GM18517 (cell line): ENCODE measurements at regions not wholly inside any gene's neighbourhood (a gene's known extent, or its start where the extent isn't known, plus 50 kb on each side); places are given as distances from the start of the nearest gene placed in this dataset.

ENCODE experiments used
- ATAC-seq: cut with Tn5 transposase; IDR thresholded peaks from one replicate; pipeline ENCODE4 v1.9.1; 2021; ENCODE audit warnings: mild to moderate bottlenecking, moderate library complexity; ENCODE audit not compliant: unreplicated experiment

DNA sequence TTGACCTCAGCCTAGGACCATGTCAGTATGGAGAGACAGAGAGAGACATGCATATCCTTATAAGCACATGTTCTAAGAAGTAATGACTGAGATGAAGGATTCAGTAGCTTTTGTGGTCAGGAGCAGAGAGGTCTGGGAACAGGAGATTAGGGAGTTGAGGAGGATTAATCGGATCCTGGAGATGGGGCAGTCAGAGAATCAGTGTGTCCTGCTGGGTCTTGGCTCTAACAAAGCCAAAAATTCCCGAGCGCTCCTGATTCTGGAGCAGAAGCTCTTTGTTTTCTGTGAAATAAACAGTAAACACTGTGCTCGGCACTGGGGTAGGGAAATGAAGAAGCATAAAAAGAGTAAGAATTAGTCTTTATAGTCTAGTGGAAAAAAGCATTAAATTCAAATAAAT lies 520.0 kb upstream of the CLINT1 start:
- ATAC-seq: no peak

GRCh38 chr5:158376679-158377078 lies 517.7 kb upstream of the CLINT1 start:
- ATAC-seq: no peak

DNA sequence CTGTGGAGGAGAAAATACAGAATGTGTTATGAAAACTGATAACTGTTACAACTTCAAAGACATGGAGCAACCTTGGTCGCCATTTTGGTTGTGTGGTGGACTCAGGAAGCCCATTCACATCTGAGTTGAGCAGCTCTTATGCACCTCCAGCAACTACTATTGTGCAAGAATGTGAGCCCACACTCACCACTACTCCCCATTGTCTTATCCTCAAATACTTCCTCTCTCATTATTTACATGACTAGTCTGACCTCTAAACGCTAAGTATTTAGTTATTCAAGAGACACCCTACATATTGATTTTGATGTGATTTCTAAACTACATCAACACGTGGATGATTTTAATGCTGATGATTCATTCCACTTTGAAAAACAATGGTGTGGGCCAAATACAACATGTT lies 516.6 kb upstream of the CLINT1 start:
- ATAC-seq: no peak

DNA sequence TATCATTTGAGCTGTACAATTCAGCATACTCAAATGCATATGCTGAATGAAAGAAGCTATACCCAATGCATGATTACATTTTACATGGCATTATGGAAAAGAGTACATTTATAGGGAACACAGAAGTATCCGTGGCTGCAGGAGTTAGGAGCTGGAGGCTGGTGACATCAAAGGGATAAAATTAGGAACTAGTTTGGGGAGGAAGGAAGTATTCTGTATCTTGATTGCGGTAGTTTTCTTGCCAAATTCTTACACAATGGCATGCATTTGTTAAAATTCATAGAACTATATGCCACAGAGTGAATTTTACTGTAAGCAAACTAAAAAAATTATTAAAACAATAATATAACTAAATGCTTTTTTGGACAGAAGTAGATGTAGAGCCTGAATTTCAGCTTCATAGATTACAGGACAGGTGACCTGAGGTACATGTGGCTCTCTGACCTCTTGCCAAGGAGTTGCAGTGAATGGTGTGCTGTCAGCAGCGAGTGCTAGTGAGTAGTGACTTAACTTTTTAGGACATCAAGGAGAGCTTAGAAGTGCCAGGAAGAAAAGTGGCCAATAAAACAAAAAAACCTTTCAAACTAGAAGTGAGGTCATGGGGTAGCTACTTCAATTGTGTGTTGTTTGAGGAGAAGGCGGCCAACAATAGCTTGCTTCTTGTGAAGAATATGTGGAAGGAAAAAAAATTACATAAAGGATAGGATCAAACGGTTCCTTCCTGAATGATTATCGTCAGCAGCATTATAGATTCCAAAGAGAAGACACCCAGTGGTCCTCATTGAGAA lies 514.9 kb upstream of the CLINT1 start:
- no peak for ATAC-seq

- no peak for ATAC-seq
These were observed 510.3 kb upstream of the CLINT1 start for GRCh38 chr5:158369241-158369640.

DNA sequence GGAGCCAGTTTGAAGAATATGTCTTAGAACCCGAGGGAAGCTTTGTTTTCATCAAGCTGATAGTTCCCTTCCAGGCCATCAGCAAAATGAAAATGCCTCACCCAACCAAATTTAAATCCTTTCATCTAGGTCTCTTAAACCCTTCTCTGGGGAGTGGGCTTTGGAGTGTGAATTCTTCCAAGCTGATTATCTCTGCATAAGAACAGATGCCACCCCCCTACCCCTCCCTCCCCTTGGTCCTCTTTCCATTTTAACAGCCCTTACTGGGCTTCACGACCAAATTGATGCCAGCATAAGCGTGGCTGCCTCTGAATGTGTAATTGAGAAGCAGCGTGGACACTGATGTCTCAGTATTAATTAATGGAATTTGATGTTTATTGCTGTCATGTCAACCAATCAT lies 509.7 kb upstream of the CLINT1 start:
- no peak for ATAC-seq

GRCh38 chr5:158364367-158364766 lies 505.4 kb upstream of the CLINT1 start:
- ATAC-seq: no peak

- ATAC-seq: no peak
These were observed 496.0 kb upstream of the CLINT1 start for GRCh38 chr5:158354958-158355357.

DNA sequence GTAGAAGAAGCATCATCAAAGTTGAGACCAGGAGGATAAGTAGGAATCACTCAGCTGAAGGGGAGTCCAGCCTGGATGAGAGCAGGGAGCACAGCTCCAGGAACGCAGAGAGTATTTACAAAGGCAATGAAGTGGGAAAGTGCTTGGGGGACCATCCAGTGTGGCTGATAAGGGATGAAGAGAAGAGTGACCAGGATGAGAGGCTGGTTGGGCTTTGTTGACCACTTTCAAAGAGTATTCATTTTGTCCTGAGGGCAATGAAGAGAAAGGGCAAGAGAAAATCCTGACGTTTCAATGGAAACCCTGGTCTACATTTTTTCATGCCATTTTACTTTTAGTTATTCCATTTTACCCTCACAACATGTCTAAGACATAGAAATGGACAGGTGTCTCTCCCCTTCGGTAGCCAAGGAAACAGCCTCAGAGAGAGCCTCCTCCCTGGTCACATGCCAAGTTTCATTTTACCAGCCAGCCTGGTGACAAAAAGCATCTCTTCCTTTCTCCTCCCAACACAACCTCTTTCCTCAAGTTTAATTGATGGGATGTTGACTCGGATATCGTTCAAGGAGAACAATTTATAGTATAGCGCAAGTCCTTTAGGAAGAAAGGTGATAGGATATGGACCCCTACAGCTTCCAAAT lies 492.7 kb upstream of the CLINT1 start:
- ATAC-seq: no peak

DNA sequence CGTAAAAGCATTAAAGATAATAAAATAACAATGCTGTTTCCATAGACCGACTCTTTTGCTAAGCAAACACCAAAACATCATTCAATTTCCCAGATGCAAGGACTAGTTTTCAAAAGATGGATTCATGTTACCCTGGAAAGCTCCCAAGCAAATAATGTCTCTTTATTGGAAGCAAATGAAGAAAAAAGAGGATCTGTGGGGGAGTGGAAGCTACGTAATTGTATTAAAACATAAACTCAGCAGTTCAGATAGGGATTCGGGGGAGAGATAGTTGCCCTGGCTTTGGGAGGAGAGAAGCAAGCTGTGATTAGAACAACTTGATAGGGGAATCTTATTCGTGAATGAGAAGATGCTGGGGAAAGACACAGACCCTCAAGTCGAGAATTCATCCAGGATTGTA lies 491.0 kb upstream of the CLINT1 start:
- no peak for ATAC-seq

DNA sequence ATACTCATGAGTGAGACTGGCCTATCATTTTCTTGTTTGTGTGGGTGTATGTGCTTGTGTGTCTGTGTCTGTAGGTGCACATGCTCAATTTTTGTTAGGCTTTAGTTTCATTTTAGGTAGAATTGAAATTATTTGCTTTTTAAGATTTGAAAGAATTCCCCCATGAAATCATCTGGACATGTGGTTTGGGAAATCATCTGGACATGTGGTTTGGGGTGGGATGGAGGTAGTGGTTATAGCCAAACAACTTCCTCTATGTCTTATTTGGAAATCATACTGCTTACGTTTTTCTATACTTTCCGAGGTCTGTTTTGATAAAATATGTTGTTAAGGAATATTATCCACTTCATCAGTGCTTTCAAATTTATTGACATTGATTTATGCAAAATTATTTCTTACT lies 485.4 kb upstream of the CLINT1 start:
- no peak for ATAC-seq

- no peak for ATAC-seq
These were observed 481.7 kb upstream of the CLINT1 start for GRCh38 chr5:158340608-158341007.

- ATAC-seq: no peak
These were observed 467.3 kb upstream of the CLINT1 start for GRCh38 chr5:158326256-158326655.

- ATAC-seq: no peak
These were observed 465.3 kb upstream of the CLINT1 start for GRCh38 chr5:158324236-158324635.

DNA sequence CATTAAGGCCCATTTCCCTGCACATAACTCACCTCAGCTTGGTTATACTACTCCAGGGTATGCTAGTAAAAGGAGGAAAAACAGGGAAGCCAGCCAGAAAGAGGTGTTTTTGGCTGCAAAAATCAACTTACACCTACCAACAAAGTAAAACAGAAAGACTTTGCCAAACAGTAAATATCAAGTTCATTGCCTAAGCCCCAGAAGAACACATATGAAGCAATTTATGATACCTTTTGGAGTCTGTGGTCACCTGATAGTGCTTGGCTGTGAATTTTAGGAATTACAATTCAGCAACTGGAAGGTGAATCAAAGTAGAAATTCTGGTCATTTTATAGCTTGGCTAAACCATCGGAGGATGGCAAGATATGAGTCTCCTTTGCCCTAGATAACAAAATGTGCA lies 463.7 kb upstream of the CLINT1 start:
- no peak for ATAC-seq

GRCh38 chr5:158320934-158321333 lies 462.0 kb upstream of the CLINT1 start:
- no peak for ATAC-seq

DNA sequence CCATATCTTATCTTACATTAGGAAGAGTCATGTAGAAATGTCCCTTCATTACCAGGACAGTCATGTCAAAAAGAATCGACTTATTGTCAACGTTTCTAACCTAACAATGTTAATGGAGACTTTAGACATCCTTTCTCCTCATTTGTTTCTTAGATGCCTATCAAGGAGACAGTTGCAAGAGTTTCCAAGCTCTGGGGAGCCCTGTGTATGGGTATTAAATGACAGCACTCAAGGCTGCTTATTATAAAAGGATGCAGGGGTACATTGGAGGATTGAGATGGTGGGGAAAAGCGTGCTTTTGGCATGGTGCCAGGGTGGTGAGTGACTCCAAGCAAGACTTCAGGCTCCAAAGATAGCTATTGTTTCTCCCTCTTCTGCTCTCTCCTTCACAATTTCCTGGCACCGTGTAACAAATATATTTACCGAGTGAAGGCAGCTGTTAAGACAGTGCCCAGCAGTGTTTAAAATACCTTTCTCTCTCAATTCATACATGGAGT lies 461.3 kb upstream of the CLINT1 start:
- ATAC-seq: no peak

GRCh38 chr5:158317507-158317906 lies 458.6 kb upstream of the CLINT1 start:
- ATAC-seq: no peak

DNA sequence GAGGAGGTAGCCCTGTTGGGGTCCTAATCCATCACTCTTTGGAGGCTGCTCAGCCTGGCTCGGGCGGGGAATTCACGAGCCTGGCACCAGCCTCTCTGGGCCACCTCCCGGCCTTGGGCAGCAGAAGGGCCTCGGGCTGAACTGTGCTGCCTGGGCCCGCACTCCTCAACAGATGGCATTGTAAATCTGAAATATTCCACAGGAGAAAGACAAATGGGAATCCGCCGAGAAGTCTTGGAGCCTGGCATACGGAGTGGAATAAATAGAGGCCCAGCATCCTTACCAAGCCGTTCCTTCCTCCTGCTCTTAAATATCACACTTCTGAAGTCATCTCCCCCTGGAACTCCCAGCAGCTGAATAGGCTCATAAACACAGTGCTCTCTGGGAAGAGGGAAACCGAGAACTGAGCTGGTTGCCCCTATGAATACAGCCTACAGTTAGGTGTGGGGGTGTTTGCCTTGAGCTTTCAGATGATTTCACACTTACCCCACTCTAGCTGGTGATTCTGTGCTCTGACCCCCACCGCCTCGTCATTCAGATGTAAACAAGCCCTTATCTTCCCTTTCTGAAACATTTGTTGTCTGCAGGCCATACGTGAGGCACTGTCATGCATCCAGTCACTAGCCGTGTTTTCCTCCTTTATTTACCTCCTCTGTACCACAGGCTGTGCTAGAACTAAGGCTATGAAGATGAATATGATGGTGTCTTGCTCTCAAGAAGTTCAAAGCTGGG lies 455.0 kb upstream of the CLINT1 start:
- ATAC-seq: no peak

- ATAC-seq: no peak
These were observed 454.2 kb upstream of the CLINT1 start for GRCh38 chr5:158313027-158313732.
